GM21367 (cell line): ENCODE measurements at regions not wholly inside any gene's neighbourhood (a gene's known extent, or its start where the extent isn't known, plus 50 kb on each side); places are given as distances from the start of the nearest gene placed in this dataset.
"Not testable (repeated sequence)": the region's sequence is repeated elsewhere in the genome, so short reads cannot be mapped to it uniquely, and the experiment has no call there.

Source experiments
- ATAC-seq: cut with Tn5 transposase; IDR thresholded peaks from one replicate; pipeline ENCODE4 v1.9.1; 2021; ENCODE audit not compliant: unreplicated experiment

DNA sequence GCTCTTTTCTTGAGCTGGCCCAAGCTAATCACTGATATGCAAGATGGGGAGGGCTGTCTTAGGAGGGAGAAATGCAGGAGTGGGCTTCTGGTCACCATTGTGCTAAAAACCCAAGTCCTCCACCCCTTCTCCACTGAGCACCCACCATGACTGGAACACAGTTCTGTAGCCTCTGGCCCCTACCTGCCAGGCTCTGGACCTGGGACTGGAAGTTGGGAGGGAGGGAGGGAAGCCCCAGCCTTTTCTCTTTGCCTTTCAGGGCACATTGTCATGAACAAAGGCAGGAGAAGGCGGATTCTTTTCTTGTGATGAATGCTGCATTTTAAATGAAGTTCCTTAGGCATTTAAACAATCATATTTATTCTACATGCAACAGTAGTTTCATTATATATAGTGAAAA is 559.1 kb upstream of the TRPC7 start:
- ATAC-seq: no peak

DNA sequence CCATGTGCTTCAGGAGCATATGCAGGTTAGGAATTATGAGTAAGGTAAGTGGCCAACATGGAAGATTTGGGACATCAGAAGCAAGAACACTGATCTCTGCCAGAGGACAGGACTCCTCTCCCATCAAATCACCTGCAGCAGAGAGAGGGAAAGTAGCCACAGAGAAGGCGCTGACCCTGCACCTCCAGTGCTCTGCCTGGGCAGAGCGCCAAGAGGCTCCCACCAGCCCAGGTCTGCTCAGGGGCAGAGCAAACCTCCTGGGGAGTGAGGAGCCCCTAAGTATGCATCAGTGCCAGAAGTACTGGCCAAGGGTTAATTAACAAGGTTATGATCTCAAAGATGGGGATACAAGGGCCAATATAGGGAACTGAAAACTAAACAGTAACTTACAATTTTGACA is 545.3 kb upstream of the TRPC7 start:
- no peak for ATAC-seq

DNA sequence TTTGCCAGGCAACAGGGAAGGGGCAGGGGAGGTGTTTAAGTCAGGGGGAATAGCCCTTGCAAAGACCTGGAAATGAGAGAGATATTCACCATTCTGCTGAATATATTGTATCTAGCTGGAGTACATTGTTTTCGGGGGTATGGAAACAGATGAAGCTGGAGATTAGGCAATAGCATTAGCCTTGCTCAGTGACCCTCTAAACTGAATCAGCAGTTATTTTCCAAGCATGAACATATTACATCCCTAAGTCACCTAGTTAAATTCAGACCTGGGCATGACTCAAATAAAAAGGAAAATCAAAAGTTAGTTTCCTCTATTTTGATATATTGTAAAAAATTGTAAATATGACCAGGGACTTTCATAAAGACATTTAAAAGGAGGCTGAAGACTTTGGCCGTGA is 544.6 kb upstream of the TRPC7 start:
- no peak for ATAC-seq

DNA sequence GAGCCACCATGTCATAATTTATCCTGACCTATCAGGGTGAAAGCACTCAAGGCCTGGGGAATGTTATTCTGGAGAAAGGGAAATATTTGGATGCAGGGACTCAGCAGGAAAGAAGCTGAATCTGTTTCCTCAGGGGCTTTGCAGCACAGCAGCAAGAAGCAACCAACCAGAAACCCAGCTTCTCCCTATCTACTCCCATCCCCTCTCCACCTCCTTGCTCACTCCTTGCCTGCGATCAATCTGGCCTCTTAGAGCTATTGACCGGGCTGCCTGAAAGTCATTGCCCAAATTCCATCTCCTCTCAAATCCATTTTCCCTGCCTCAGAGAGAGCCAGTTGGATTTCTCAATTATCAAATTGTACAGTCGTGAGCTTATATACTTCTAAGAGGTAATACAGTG is 542.0 kb upstream of the TRPC7 start:
- no peak for ATAC-seq

DNA sequence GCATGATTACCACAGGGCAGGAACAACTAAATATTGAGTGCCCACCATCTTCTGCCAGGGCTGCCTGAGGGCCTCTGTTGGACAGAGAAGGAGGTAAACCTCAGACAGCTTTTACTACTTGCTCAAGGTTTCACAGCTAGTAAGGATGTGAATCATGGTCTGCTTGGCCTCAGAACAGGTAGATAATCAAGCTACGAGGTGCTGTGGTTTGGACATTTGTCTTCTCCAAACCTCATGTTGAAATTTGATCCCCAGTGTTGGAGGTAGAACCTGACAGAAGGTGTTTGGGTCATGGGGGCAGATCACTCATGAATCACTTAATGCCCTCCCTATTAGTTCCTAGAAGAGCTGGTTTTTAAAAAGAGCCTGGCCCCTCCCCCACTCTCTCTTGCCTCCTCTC is 541.2 kb upstream of the TRPC7 start:
- ATAC-seq: no peak

DNA sequence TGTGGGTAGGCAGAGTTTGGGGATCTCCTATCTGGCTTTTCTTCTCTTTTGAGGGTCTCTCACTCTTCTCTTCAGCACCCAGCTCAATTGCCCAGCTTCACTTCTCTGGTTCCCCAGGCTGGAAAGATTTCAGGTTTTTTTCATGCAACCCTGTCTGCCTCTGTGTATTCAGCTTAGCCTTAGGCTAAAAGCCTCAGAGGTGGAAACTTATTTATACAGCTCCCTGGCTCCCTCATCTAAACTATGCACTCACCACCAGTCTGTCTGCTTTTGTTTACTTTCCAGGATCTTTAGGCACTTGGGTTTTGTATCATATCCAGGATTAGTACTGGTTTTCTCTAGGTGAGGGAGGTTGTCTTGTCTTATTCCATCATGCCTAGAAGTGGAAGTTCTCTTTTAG is 540.2 kb upstream of the TRPC7 start:
- no peak for ATAC-seq

DNA sequence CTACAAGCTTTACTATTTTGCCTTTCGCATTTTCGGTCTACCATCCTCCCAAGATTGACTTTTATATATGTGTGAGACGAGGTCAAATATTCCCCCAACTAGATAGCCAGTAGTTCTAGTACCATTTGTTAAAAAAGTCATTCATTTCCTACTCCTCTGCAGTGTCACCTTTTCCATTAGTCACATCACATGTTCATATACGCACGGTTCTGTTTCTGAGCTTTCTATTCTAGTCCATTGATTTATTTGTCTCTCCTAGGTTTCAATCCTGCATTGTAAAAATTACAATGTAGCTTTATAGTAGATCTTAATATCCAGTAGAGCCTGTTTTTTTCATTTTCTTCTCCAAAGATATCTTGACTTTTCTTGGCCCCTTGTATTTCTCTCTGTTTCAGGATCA is 528.7 kb upstream of the TRPC7 start:
- no peak for ATAC-seq

DNA sequence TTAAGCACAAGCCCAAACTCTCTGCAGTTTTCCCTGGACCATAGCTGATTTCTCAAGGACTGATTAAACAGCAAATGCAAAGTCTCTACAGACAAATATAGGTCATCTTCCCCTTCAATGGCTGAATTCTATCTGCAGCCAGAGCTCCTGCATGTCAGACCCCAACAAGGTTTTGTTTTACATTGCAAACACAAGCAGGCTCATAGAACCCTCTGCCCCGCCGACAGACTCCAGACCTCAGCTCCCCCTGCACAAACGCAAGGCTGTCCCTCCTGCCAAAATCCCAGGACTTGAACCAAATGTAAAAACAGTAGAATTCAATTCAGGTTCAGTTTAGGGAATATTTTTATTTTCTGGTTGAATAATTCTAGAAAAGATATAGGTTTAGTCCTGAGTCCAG is 526.7 kb upstream of the TRPC7 start:
- no peak for ATAC-seq

DNA sequence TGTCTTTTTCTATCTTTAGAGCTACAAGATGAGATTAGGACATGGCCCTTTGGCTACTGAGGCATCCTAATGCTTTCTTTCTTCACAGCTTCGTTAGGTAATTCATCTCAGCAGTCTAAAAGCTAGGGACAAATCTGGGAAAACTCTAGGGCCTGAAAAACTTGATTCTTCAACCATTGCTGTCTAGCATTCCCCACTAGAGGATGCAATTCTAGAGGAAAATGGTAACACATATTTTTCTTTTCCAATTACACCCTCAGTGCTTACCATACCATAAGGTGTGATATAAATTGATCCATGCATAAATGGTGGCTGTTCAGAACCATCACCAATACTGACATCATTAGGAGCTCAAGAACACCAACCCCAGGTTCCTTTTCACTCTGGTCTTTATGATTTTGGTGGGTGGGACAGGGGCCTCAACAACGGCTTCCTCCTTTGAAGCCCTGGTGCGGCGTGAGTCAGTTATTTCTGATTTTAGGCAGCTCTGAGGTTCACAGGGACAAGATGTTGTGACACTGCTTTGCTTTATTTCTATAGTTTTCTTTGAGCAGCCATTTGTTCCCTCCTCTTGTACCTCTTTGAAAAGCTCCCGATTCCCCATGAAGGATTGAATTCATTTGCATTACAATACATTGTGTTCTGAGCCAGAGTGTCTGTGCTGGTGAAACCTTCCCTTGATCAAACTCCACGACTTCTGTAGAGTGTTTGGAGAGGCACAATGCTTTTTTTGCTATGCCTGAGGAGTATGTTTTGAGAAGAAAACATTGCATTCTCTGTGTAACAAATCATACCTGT is 526.0 kb upstream of the TRPC7 start:
- no peak for ATAC-seq

DNA sequence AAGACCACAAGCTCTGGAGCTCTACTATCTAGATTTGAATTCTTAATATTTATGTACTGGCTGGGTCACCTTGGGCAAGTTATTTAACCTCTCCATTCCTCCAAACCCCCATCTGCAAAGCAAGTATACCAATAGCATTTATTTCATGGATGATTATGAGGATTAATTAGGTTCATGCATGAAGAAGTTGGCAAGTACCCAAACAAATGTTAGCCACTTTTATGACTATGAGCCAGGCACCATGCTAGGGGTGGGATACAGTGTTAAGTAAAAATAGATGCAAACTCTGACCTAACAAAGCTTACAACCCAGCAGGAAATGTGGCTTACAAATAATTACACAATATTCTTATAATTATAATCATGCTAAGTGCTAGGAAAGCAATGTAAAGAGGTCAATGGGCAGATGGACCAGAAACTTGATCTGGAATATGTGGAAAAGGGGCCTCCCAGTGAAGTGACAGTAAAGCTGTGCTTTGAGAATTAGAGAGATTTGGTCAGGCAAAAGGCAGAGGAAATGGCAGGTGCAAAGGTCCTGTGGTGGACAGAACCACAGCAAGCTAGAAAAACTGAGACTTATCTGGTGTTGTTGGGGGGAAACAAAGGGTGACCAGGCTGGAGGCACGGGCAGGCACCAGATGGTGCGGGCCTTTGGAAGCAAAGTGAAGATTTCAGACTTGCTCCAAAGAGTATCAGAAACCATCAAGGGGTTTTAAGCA is 525.2 kb upstream of the TRPC7 start:
- no peak for ATAC-seq

DNA sequence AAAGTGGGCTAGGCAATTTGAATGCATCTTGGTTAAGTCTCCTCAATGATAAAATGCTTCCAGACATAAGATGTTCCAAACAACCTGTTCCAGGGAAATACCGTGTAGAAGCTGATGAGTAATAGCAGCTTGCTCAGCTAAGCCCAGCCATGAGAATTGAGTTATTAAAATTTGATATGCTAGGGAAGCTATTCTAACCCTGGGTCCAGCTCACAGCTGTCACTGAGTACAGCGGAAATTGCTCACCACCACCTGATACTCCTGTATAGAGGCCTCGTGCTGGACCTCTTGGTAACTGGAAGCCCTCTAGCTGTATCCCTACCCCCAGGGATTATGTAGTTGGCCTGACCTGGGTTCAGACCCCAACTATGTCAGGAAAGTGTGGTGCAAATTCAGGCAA is 521.3 kb upstream of the TRPC7 start:
- ATAC-seq: no peak

DNA sequence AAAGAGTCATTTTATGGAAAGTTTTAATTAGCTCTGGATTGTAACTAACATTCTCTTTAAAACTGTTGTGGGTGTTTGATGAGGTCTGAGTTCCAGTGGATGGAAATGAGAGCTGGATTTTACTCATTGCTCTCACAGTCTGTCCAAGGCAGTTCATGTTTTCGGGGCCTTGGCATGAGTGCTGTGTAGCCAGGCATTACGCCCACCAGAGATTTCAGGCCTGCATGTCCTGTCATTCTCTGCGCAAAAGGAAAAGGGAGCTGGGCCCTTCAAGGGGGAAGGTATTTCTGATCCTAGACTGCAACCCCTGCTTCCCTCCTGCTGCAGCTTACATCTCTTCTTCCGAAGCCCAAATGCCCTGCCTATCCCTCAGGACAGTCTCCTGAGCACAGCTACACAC is 499.6 kb upstream of the TRPC7 start:
- ATAC-seq: no peak

DNA sequence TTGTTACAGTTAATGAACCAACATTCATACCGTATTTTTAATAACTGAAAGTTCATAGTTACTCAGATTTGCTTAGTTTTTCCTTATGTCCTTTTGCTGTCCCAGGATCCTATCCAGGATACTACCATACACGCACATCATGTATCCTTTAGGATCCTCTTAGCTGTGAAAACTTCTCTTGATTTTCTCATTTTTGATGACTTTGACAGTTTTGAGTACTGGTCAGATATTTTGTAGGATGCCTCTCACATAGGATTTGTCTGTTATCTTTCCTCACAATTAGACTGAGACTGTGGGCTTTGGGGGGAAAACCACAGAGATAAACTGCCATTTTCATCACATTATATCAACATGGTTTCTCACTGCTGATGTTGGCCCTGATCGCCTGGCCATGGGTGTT is 491.3 kb upstream of the TRPC7 start:
- ATAC-seq: no peak

DNA sequence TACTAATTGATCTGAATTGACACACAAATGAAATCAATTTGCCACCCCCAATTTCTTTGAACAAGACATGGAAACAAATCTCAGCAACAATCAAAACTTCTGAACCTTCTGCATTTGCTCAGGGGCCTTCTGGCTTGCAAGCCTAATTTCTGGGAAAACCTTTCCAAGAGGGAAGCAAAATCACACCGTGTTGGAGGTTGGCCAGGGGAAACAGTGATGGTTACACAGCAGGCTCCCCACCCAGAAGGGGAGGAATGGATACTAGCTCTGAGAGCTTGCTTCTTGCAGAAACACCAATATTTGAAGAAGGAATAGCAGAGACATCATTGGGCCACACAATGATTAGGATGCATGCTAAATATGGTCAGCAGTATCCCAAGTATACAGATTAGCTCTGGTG is 488.6 kb upstream of the TRPC7 start:
- ATAC-seq: no peak

DNA sequence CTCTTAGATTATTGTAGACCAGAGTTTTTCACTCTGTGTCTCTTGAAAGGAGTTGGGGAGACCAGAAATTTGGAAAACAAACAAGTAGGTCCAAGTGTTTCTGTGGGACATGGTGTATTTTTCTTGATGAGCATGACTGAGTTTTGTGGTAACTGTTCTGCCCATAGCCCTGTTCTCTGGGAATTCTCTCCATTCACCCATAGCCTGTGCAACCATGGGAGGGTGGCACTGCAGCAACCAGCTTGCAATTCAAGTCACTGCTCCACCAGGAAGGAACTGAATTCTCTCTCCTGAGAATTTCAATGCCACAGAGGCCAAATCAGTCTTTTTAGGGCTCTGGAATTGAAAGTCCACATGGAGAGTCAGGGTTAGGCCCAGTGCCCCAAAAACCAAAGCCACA is 475.3 kb upstream of the TRPC7 start:
- ATAC-seq: no peak

DNA sequence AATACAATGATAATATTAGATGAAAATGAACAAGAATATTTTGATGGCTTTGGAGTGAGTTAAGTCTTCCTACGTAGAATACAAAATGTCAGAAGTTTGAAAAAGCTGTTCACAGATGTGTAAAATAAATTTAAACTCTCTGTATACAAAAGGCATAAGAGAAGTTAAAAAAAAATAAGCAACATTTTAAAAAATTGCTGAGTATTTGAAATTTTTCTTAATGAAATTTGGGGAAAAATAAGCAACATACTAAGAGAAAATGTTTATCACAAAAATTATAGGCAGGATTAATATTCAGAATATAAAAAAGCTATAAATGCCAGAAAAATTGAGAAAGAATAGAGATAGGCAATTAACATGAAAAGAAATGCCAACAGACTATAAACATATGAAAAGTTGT is 470.7 kb upstream of the TRPC7 start:
- ATAC-seq: no peak

DNA sequence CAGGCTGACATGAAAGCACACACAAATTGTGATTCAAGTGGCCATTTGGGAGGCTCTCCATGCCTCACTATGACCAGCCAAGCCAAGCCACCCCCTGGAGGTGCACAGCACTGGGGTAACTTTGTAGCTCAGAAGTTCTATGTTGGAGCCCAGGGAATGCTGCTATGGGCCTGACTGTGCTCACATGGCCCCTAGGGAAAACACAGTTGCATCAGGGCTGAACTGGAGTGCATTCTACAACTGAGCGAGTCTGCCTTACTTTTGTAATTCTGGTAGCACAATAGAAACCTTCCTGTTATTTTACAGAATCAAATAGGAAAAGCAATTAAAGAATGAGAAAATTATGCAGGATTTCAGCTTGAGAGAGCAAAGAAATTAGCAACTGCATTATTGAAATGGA is 455.5 kb upstream of the TRPC7 start:
- no peak for ATAC-seq

DNA sequence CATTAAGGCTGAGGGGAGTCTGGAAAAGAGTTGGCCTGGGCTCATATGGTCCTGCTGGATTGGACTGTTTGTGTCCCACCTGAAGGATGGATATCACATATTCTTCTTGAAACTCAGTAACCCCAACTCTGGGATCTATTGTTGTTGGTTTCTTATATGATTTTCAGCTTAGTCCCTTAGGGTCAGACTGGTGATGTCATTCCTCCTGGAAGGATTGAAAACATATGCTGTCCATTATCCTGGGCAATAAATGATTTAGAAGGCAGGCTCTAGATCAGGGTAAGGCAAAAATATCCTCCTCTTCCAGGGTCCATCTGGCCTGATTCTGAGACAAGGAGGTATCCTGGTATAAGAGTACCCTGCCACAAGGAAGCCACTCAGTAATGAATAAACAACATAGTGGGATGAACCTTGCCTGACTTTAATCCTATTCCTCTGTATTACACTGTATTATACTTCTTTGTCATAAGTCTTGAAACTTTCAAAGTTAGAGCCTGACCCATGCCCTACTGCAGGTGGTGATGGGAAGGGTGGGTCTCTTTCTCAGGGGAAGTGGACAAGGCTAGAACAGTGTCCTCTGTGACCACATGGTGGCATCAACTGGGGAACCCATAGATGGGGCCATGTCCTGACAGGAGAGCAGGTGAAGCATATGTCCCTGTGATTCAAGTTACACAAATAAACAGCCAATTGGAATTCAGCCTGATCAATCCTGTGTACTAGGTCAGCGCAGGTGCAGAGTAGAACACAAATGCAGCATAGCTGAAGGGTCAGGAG is 454.4 kb upstream of the TRPC7 start:
- no peak for ATAC-seq

DNA sequence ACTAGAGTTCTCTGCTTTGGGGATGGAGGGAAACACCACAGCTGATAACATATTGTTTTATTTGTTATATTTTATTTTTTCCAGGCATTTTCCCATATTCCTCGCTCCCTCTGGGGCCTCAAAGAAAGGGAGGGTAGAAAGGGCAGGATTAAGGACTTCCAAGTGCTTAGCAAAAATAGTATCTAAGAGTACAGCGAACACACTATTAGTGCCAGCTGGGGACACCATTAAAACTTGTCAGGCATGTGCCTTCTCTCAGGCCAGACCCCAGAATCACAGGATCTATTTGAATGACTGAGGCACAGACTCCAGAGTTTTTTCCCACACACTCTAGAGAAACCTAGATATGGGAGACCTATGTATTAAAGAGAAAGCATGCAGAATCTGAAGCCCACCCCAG is 451.0 kb upstream of the TRPC7 start:
- no peak for ATAC-seq

DNA sequence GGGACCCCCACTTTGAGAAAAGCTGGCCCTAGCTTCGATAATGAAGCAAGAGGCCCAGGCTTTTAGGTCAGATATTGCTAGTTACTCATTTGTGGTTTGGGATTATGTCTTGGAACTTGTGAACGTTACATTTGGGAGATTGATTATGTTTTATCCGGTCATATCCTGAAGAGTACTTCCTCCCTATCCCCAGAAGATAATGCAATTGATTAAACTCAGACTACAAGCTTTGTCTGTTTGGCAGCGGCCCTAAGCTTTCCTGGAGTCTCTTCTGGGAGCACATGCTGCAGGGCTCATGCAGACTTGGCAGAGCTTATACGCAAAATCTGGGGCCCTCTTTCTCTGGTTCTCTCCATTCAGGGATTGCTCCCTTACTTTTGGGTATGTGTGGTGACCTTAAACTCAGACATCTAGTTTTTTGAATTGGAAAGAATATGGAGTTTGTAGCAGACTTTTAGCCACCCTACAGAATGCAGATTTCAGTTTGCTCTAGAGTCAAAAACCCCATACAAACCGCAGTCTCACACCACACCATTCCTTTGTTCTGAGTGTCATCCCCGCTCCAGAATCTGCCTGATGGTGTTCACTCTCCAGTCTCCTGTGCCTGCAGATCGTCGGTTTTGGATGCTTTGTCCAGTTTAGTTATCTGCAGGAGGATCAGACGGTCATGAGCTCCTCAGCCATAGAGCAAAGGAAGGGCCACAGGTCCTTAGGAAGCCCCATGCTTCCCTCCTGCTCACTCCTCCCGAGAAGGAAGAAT is 449.5 kb upstream of the TRPC7 start:
- ATAC-seq: no peak

DNA sequence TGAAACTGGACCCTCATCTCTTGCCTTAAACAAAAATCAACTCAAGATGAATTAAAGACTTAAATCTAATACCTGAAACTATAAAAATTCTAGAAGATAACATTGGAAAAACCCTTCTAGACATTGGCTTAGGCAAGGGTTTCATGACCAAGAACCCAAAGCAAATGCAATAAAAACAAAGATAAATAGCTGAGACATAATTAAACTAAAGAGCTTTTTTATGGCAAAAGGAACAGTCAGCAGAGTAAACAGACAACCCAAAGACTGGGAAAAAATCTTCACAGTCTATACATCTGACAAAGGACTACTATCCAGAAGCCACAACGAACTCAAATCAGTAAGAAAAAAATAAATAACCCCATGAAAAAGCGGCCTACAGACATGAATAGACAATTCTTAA is 446.9 kb upstream of the TRPC7 start:
- ATAC-seq: not testable (repeated sequence)
